Loucy (cell line): ENCODE measurements at regions not wholly inside any gene's neighbourhood (a gene's known extent, or its start where the extent isn't known, plus 50 kb on each side); places are given as distances from the start of the nearest gene placed in this dataset.

Source experiments
- CTCF ChIP-seq: fragments of 200-600 bp; sonication (generic); conservative IDR thresholded peaks from 2 replicates; pipeline ENCODE4 v1.5.1; 2014; ENCODE audit warnings: mild to moderate bottlenecking, antibody characterized with exemption, low read length
- EZH2phosphoT487 ChIP-seq: fragments of 200-600 bp; IDR thresholded peaks from 2 replicates; pipeline ENCODE4 v1.6.1; 2018; ENCODE audit warnings: antibody characterized with exemption, mild to moderate bottlenecking, moderate library complexity, borderline replicate concordance

GRCh38 chr10:16182144-16182543, 254.7 kb upstream of the PTER start:
- no peak for TF ChIP-seq CTCF
- TF ChIP-seq EZH2phosphoT487: no peak
